Stimulated activated naive CD4-positive, alpha-beta T cell (primary cell): ENCODE measurements at regions not wholly inside any gene's neighbourhood (a gene's known extent, or its start where the extent isn't known, plus 50 kb on each side); places are given as distances from the start of the nearest gene placed in this dataset.
"Not testable (repeated sequence)": the region's sequence is repeated elsewhere in the genome, so short reads cannot be mapped to it uniquely, and the experiment has no call there.

Experiments
- DNase-seq, 6 experiments: peaks; one replicate each; lab custom pipeline; 2025; lab: John Stamatoyannopoulos, UW

DNA sequence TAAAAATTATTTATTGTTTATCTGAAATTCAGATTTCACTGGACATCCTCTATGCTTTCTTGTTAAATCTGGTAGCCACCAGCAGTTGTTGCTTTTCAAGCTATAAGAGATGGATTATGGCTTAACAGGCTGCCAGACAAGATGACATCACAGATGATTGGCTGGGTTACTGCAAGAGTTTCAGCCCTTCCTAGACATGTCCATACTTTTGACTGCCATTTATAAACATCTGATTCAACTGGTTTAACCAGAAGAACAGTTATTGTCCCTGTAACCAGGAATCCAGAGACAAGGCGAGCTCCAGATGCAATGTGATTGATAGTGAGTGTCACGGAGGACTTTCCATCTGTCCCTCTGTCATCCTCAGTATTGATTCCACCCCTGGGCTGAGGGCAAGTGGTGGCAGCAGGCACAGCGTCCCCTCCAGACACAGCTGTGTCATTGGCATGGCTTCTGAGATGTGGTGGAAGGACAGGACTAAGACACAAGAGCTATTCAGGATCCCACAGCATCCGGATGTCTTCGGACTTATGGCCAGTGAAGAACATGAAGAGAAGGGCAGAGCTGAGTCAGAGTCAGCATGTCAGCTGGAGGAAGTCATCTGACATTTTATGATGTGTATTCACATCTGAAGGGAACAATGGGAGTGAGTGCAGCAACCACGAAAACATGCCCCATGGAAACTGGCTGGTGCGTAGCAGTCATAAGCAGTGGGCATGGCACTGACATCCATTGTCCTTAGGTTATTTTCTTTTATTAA lies 284.5 kb upstream of the CDYL start:
- DNase-seq = no peak

GRCh38 chr6:4489538-4489937 lies 286.7 kb upstream of the CDYL start:
- DNase-seq = no peak

DNA sequence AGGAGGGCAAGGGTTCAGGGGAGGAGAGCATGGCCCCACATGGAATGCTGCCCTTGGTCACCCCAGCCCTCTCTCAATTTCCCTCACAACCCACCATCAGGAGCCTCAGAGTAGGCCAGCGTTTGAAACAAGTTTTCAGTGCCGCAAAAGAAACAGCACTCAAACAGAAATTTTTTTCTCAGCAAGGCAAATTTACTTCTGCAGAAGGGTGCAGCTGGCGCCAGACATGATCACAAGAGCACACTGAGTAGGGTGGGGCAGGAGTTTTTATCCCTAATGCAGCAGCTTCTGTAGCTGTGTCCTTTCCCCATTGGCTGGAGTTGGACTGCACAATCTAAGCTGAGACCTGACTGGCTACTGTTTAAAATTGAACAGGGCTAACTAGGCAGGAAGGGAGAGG lies 287.8 kb upstream of the CDYL start:
- DNase-seq = no peak

DNA sequence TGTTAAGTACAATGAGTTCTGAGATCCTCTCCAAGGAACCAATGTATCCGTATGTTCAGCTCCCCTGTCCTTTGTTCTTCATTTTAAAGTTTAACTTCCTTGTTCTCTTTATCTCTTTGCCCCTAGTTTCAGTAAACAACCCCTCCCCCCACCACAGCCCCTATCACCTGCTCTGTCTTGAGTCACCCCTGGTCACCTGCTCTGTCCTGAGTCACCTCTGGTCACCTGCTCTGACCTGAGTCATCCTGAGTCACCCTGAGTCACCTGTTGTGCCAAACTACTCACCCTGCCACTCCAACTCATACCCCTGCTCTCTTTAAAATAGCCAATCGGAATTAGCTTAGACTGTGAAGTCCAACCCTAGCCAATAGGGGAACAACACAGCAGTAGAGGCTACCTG lies 288.7 kb upstream of the CDYL start:
- no peak for DNase-seq

- DNase-seq = no peak
These were observed 289.5 kb upstream of the CDYL start for GRCh38 chr6:4486568-4487315.

- DNase-seq = no peak
These were observed 290.5 kb upstream of the CDYL start for GRCh38 chr6:4485735-4486134.

GRCh38 chr6:4482461-4482860 lies 293.7 kb upstream of the CDYL start:
- no peak for DNase-seq

DNA sequence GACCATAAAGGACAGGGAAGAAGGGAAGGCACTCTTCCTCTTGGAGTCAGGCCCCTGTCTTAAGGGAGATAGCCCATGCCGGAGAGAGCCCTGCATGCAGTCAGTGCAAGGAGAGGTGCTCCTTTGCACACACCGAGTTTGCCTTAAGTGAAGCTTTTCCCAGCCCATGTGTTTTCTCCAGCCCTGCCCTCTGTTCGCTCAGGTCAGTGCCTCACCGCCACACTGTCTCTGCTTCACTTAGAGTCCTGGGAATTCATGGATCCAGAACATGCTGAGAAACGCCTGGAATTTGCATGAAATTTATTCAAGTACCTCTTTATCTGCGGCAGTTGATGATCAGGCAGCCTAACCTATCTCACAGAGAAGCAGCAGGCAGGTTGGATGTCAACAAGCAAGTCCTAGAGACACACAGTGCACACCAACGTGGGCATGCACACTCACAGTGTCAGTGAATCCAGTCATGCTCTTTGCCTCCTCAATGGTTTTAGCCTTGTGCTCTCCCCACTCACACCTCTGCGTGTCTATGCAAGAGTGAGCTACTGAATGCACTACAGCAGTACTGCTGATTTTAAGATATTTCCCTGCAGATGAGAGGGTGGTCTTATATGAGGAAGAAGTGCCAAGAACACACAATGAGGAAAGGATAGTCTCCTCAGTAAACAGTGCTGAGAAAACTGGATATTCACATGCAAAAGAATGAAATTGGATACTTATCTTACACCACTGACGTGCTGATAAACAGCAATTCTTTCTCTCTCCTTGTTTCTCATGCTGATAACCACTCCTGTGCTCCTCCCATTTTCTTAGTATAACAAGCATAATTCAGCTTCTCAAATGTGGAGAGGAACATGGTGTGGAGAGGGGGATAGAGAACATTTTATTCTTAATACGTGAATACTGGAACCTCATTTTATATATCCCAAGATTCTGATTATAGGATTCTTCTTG lies 295.1 kb upstream of the CDYL start:
- DNase-seq = no peak

DNA sequence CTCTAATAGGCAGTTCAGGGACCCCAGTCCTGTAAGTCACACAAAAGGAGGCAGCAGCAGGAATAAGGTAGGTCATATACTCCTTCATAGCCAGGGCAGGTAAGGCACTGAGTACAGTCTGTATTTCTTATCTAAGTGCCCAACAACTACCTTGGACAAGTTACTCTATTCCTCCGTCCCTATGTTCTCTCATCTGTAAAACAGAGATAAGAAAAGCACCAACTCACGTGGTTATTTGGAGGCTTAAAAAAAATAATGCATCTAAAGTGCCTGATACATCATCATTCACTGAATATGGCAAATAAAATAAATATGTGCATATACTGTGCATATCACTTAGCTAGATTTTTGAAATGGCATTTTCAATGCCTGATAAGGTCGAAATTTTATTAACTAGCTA lies 298.1 kb upstream of the CDYL start:
- DNase-seq = no peak

DNA sequence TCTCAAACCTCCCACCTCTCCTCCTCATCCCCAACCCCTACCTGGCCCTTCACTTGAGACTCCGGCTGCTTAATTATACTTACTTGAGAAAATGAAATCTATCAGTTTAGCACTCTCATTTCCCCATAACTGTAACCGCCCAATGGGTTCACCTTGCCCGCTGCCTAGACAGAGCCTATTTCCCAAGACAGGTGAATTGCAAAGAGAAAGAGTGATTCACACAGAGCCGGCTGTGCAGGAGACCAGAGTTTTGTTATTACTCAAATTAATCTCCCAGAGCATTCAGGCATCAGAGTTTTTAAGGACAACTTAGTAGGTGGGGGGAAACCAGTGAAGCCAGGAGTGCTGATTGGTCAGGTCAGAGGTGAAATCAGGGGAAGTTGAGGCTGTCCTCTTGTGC lies 301.4 kb upstream of the CDYL start:
- no peak for DNase-seq

GRCh38 chr6:4472969-4473642 lies 303.1 kb upstream of the CDYL start:
- no peak for DNase-seq

DNA sequence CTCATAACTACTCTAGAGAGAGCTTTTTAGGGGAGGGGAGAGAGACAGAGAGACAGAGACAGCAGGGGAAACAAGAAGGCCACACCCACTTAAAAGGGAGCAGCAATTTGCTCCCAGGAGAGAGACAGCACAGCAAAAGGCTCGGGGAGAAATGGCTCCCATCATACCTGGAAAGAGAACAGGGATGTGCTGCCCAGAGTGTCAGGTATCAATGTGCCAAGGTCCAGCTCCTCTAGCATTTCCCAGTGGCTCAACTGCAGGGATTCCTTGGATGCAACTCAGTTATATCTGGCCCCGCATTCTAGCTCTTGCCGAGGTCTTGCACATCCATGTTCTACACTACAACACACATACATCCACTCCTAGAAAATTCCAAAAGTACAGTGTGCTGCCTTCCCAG lies 304.0 kb upstream of the CDYL start:
- no peak for DNase-seq

GRCh38 chr6:4471515-4471914 lies 304.7 kb upstream of the CDYL start:
- not testable (repeated sequence) for DNase-seq

- DNase-seq = no peak
These were observed 305.4 kb upstream of the CDYL start for GRCh38 chr6:4470698-4471210.

DNA sequence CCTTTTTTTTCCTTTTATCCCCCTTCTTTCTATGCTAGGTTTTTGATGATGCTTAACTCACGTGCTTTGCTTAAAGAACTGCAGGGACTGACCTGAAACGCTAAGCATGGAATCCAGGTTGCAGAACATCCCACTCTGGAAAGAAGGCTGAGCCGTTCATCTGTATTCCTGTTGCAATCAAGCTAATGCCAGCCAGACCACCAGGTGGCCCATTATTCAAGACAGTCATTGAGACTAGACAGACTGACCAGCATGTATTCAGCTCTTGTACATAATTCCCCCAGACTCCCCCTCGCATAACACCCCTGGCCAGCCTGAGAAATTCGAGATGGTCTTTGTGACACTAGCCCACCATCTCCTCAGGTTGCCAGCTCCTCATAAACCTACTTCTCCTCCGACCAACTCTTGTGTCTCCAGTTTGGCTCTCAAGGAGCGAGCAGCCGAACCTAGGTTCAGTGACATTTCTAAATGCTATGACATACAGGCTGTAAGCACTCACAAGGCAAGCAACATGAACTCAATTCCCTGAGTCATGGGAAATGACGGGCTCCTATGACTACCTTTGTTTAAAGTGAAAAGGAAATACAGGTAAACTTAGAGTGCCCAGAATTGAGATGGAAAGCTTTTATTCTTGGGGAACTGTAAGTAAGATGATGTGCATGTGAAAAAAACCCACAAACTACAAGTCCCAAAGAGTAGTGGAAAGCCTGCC lies 309.3 kb upstream of the CDYL start:
- DNase-seq = no peak

DNA sequence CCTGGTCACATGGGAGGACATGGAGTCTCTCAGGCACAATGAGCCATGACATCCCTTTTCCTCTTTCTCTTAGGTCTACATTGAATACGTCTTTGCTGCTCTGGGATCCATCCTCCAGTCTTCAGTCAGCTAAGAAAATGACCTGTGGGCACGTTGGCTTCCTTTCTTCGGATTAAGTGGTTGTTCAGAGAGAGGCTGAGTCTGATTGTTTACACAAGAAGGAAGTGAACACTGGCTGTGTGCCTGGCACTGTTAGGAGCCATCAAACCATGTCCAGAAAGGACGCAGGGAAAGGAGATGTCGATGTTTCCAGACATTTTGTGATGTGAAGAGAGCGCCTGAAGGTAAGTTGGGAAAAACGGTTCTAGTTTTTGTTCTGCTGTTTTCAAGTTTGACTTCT lies 309.9 kb upstream of the CDYL start:
- DNase-seq = no peak

GRCh38 chr6:4464638-4465037 lies 311.6 kb upstream of the CDYL start:
- no peak for DNase-seq

GRCh38 chr6:4463236-4463635 lies 313.0 kb upstream of the CDYL start:
- no peak for DNase-seq

GRCh38 chr6:4460586-4461475 lies 315.4 kb upstream of the CDYL start:
- DNase-seq = no peak

- DNase-seq = no peak
These were observed 316.2 kb upstream of the CDYL start for GRCh38 chr6:4459996-4460395.
